B cell (primary cell): ENCODE measurements at regions not wholly inside any gene's neighbourhood (a gene's known extent, or its start where the extent isn't known, plus 50 kb on each side); places are given as distances from the start of the nearest gene placed in this dataset.

Experiments
- EZH2 ChIP-seq: IDR thresholded peaks from 2 replicates; pipeline ENCODE4 v1.6.1; 2012; ENCODE audit warnings: borderline replicate concordance, low read depth, mild to moderate bottlenecking, moderate library complexity, low read length; ENCODE audit not compliant: insufficient read depth, poor library complexity, severe bottlenecking
- TF ChIP-seq, protein P1 (sequence below): fragments of 200-600 bp; IDR thresholded peaks from one replicate; pipeline ENCODE4 v1.8.0; 2022; ENCODE audit warnings: antibody characterized with exemption, mild to moderate bottlenecking

DNA sequence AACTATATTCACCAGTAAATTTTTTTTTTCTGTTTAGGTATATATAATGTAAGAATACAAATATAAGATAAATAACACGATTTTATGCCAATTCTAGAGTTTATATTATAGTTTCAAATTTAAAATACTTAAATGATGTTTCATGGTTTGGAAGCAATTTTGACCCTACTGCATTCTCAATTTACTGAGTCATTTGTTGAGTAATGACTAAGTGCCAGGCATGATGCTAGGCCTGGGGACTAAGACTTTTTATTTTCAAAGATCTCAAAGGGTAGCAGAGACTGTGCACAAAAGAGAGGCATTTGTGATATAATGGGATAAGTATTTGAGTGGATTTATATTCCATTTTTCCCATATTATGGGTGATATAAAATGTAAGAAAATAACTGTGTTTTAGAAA lies 78.9 kb upstream of the SMIM30 start:
- TF ChIP-seq, protein P1, sequence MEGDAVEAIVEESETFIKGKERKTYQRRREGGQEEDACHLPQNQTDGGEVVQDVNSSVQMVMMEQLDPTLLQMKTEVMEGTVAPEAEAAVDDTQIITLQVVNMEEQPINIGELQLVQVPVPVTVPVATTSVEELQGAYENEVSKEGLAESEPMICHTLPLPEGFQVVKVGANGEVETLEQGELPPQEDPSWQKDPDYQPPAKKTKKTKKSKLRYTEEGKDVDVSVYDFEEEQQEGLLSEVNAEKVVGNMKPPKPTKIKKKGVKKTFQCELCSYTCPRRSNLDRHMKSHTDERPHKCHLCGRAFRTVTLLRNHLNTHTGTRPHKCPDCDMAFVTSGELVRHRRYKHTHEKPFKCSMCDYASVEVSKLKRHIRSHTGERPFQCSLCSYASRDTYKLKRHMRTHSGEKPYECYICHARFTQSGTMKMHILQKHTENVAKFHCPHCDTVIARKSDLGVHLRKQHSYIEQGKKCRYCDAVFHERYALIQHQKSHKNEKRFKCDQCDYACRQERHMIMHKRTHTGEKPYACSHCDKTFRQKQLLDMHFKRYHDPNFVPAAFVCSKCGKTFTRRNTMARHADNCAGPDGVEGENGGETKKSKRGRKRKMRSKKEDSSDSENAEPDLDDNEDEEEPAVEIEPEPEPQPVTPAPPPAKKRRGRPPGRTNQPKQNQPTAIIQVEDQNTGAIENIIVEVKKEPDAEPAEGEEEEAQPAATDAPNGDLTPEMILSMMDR = no peak
- TF ChIP-seq EZH2 = no peak
